HL-60 (cell line): ENCODE measurements at regions not wholly inside any gene's neighbourhood (a gene's known extent, or its start where the extent isn't known, plus 50 kb on each side); places are given as distances from the start of the nearest gene placed in this dataset.

Experiments
- CTCF ChIP-seq: IDR thresholded peaks from one replicate; pipeline ENCODE4 v1.5.1; 2011; ENCODE audit warnings: low read length, control low read depth, inconsistent platforms; ENCODE audit not compliant: insufficient read depth
- GABPA ChIP-seq: IDR thresholded peaks from 2 replicates; pipeline ENCODE4 v1.6.1; 2012; ENCODE audit warnings: low read depth
- POLR2AphosphoS5 ChIP-seq: IDR thresholded peaks from 2 replicates; pipeline ENCODE4 v1.6.1; 2012; ENCODE audit warnings: low read depth
- REST ChIP-seq: IDR thresholded peaks from 2 replicates; pipeline ENCODE4 v1.6.1; 2012; ENCODE audit warnings: low read depth; ENCODE audit not compliant: insufficient replicate concordance

GRCh38 chr13:40432018-40432978 lies 234.1 kb downstream of the FOXO1 start:
- TF ChIP-seq REST (no peak), CTCF (no peak), GABPA (no peak), POLR2AphosphoS5 (no peak)
